Stimulated activated CD8-positive, alpha-beta memory T cell treated with anti-CD3 and anti-CD28 coated beads, Interleukin-7, amount 100 ng/mL, for 1 hour (primary cell): ENCODE measurements at regions not wholly inside any gene's neighbourhood (a gene's known extent, or its start where the extent isn't known, plus 50 kb on each side); places are given as distances from the start of the nearest gene placed in this dataset.

Experiments
- DNase-seq, 2 donors: peaks; one replicate each; pipeline ENCODE4 v3.0.0-alpha.2; 2020; ENCODE audit warnings: low read depth in 2 of 2

- DNase-seq = no peak
Observed at GRCh38 chr2:196587056-196587455, 52.5 kb upstream of the CCDC150 start.

GRCh38 chr2:196587739-196588138 lies 51.8 kb upstream of the CCDC150 start:
- DNase-seq = no peak

GRCh38 chr2:196589419-196589818 lies 50.1 kb upstream of the CCDC150 start:
- DNase-seq = no peak
